A673 (cell line): ENCODE measurements at regions not wholly inside any gene's neighbourhood (a gene's known extent, or its start where the extent isn't known, plus 50 kb on each side); places are given as distances from the start of the nearest gene placed in this dataset.

Experiments
- EZH2 ChIP-seq: fragments of 200-600 bp; sonication (generic); IDR thresholded peaks from 2 replicates; pipeline ENCODE4 v1.6.1; 2017; ENCODE audit warnings: borderline replicate concordance, low read depth, mild to moderate bottlenecking, mixed read lengths, antibody characterized with exemption, low read length; ENCODE audit not compliant: poor library complexity, severe bottlenecking
- TF ChIP-seq, protein P1 (sequence below): fragments of 300-800, 200-600 bp; sonication (generic); conservative IDR thresholded peaks from 2 replicates; pipeline ENCODE4 v1.5.1; 2017; ENCODE audit warnings: low read depth, mild to moderate bottlenecking, antibody characterized with exemption, low read length, moderate library complexity, mixed read lengths

DNA sequence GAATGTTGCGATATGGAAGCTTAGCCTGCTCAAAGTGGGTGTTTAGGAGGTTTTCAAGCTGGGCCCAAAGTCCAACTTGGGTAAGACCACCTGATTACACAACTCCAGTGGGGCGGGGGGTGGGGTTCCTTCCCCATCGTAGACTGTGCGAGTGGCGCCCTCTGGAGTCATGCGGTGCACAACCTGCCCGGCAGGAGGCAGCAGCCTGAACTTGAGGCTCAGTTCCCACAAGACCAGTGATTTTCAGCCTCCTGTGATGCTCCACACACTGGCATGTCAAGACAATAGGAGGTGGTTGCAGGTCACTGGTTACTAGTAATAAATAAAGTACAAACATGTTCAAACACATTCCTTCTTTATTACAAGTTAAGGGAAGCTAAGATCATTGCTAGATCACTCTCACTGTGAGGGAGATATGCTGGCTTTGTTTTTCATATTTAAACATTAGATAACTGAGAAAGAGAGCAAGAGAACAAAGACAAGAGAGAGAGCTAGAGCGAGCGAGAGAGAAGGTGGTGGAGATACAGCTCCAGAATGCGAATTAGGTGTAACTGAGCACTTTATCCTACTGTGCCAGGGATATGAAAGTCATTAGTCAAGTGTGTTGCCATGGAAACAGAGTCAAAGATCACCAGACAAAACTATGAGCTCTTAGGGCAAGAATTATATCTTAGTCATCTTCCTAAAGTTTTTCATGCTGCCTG lies 97.4 kb upstream of the BMPER start:
- TF ChIP-seq, protein P1, sequence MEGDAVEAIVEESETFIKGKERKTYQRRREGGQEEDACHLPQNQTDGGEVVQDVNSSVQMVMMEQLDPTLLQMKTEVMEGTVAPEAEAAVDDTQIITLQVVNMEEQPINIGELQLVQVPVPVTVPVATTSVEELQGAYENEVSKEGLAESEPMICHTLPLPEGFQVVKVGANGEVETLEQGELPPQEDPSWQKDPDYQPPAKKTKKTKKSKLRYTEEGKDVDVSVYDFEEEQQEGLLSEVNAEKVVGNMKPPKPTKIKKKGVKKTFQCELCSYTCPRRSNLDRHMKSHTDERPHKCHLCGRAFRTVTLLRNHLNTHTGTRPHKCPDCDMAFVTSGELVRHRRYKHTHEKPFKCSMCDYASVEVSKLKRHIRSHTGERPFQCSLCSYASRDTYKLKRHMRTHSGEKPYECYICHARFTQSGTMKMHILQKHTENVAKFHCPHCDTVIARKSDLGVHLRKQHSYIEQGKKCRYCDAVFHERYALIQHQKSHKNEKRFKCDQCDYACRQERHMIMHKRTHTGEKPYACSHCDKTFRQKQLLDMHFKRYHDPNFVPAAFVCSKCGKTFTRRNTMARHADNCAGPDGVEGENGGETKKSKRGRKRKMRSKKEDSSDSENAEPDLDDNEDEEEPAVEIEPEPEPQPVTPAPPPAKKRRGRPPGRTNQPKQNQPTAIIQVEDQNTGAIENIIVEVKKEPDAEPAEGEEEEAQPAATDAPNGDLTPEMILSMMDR, result peak; percentile 82
- TF ChIP-seq EZH2, result no peak
